ENCODE measurements at regions not wholly inside any gene's neighbourhood (a gene's known extent, or its start where the extent isn't known, plus 50 kb on each side); places are given as distances from the start of the nearest gene placed in this dataset.

DNA sequence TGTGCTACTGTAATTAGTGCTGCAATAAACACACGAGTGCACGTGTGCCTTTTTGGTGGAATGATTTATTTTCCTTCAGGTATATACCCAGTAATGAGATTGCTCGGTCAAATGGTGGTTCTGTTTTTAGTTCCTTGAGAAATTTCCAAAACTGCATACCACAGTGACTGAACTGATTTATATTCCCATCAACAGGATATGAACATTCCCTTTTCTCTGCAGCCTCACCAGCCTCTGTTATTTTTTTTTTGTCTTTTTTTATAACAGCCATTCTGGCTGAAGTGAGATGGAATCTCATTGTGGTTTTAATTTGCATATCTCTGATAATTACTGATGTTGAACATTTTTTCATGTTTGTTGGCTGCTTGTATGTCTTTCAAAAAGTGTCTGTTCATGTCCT, 922.9 kb upstream of the LRRN3 start:
- TF ChIP-seq, protein P1, sequence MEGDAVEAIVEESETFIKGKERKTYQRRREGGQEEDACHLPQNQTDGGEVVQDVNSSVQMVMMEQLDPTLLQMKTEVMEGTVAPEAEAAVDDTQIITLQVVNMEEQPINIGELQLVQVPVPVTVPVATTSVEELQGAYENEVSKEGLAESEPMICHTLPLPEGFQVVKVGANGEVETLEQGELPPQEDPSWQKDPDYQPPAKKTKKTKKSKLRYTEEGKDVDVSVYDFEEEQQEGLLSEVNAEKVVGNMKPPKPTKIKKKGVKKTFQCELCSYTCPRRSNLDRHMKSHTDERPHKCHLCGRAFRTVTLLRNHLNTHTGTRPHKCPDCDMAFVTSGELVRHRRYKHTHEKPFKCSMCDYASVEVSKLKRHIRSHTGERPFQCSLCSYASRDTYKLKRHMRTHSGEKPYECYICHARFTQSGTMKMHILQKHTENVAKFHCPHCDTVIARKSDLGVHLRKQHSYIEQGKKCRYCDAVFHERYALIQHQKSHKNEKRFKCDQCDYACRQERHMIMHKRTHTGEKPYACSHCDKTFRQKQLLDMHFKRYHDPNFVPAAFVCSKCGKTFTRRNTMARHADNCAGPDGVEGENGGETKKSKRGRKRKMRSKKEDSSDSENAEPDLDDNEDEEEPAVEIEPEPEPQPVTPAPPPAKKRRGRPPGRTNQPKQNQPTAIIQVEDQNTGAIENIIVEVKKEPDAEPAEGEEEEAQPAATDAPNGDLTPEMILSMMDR (IDR thresholded peaks at IDR 0.05; ENCODE audit: insufficient read depth, low read depth, low read length): no peak
- DNase-seq (ENCODE audit: low read depth): no peak
- no peak overlapping the region for H3K4me3 ChIP-seq (ENCODE audit: low read depth, low read length)

DNA sequence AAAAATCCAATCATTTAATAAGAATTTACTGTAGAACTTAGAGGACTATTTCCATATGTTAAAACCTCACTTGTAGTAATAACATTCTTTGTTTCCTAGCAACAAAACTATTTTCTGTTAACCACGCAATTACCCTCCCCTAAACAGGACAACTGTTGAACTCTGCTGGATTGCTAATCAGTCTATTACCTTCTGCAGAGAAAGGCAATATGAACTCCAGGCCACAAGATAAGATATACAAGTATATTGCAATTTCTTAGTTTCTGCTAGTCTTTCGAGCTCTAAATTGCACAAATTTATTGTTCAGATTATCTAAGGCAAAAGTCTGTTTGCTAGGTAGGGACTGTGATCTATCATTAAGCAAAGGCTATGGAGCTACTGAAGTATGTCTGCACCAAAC, 920.1 kb upstream of the LRRN3 start:
- DNase-seq (ENCODE audit: low read depth): no peak
- TF ChIP-seq, protein P1 (IDR thresholded peaks at IDR 0.05; ENCODE audit: insufficient read depth, low read depth, low read length): no peak
- H3K4me3 ChIP-seq (ENCODE audit: low read depth, low read length): no peak overlapping the region

DNA sequence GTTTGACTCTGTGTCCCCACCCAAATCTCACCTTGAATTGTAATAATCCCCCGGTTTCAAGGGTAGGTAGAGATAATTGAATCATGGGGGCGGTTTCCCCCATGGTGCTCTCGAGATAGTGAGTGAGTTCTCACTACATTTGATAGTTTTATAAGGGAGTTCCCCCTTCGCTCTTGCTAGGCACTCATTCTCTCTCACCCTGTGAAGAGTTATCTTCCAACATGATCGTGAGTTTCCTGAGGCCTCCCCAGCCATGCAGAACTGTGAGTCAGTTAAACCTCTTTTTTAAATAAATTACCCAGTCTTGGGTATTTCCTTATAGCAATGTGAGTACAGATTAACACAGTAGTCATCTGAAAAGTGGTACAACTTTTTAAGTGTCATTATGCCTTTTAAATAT, 913.5 kb upstream of the LRRN3 start:
- TF ChIP-seq, protein P1 (IDR thresholded peaks at IDR 0.05; ENCODE audit: insufficient read depth, low read depth, low read length): no peak
- DNase-seq (ENCODE audit: low read depth): no peak
- no peak overlapping the region for H3K4me3 ChIP-seq (ENCODE audit: low read depth, low read length)

DNA sequence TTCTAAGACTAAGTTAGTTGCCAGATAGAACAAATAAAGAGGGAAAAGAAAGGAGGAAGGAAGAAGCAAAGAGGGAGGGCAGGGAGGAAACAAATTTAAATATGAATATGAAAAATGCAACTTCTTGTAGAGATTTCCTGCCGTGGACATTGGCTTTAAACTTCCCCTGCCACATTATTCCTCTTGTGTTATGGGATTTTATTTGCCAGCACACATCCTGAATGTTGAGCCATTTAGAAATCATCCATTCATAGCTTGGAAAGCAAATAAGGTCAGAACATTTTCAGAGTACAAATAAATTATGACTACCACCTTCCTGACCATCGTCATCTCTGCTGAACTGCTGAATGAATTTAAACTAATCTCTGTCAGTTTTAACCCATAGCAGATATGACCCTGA, 911.9 kb upstream of the LRRN3 start:
- DNase-seq (ENCODE audit: low read depth): no peak
- no peak overlapping the region for H3K4me3 ChIP-seq (ENCODE audit: low read depth, low read length)
- TF ChIP-seq, protein P1 (IDR thresholded peaks at IDR 0.05; ENCODE audit: insufficient read depth, low read depth, low read length): no peak

DNA sequence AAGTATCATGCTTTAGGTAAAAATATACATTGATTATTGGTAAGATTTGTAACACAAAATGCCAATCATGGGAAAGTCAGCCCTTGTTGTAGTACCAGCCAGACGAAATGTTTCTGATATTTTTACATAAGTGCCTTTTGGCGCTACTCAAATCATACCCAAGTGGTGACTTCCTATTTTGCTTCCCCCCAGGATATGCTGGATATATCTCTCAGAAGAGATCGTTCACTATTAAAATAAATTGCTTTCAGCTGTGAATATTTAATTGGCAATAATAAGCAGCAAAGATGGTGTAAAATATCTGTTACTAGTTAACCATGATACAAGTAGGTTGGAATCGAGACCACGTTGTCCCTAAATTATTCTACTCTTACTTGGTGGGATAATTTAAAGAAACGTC, 909.2 kb upstream of the LRRN3 start:
- TF ChIP-seq, protein P1 (IDR thresholded peaks at IDR 0.05; ENCODE audit: insufficient read depth, low read depth, low read length): no peak
- no peak for DNase-seq (ENCODE audit: low read depth)
- no peak overlapping the region for H3K4me3 ChIP-seq (ENCODE audit: low read depth, low read length)

DNA sequence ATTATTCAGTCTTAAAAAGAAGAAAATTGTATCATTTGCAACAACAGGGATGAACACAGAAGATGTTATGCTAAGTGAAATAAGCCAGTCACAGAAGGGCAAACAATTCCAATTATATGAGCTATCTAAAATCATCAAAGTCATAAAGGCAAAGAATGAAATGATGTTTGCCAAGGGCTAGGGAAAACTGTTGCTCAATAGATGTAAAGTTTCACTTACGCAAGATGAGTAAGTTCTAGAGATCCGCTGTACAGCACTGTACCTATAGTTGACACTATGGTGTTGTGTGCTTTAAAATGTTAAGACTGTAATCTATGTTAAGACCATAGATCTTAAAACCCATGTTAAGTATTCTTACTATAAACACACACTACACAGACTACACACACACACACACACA, 904.6 kb upstream of the LRRN3 start:
- TF ChIP-seq, protein P1 (IDR thresholded peaks at IDR 0.05; ENCODE audit: insufficient read depth, low read depth, low read length): no peak
- no peak for DNase-seq (ENCODE audit: low read depth)
- no peak overlapping the region for H3K4me3 ChIP-seq (ENCODE audit: low read depth, low read length)

DNA sequence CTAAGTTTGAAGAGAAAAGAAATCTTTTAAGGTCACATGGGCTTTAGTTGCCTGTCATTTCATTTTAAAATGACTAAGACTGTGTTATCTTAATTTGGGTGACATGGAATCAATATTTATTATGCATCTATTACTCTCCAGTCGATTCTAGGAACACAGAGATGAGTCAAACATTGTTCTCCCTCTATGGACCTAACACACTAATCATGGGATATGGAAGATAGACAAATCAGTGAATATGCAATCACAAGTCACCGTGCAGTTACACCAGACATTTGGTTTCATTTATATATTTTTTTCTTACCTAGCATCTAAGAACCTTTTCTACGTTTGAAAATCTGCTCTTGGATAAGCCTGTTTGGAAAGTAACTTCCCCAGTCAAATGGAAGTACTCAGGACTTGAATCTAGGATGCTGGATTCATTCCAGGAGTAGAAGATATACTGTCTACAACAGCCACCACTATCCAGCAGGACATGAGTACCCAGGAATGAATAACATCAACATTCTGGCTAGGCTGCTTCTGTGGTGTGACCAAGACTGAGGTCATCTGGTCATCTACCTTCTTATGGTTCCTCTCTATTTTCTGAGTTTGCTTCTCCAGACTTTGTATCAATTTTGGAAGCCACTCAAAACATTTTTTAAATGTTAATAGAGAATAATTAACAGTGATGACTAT, 902.9 kb upstream of the LRRN3 start:
- no peak overlapping the region for H3K4me3 ChIP-seq (ENCODE audit: low read depth, low read length)
- TF ChIP-seq, protein P1 (IDR thresholded peaks at IDR 0.05; ENCODE audit: insufficient read depth, low read depth, low read length): no peak
- no peak for DNase-seq (ENCODE audit: low read depth)
